K562 (cell line): ENCODE measurements at regions not wholly inside any gene's neighbourhood (a gene's known extent, or its start where the extent isn't known, plus 50 kb on each side); places are given as distances from the start of the nearest gene placed in this dataset.

Experiments
- ATAC-seq: fragments of 200-7000 bp; cut with Tn5 transposase; 3 replicates; pipeline ENCODE4 v1.9.1; 2020; ENCODE audit warnings: moderate library complexity
- BruUV-seq: library from RNA; stranded (reverse); fragments of 400-500 nt; replicated peaks from 2 replicates; lab custom pipeline; 2021; lab: Mats Ljungman, UMichigan
- CTCF ChIA-PET: fragments of 300-600 bp; formaldehyde crosslinking; extraction: SDS; loops from one replicate; lab custom pipeline; 2021; ENCODE audit warnings: low intra/inter-chr PET ratio; lab: Yijun Ruan, JAX
- POLR2A ChIA-PET: fragments of 300-600, 350-650 bp; sonication (Branson Sonifier 250); formaldehyde crosslinking; extraction: SDS; loops from one replicate; lab custom pipeline; 2021; ENCODE audit warnings: antibody characterized with exemption, inconsistent platforms; lab: Yijun Ruan, JAX
- DNase-seq, 4 experiments: peaks; one replicate each; pipeline versions ENCODE4 v3.0.0 to v3.0.0-alpha.2; 2011 to 2018; ENCODE audit warnings: low spot score in 3 of 4, mixed read lengths in 3 of 4; ENCODE audit errors: extremely low read depth in 1 of 4
- FAIRE-seq: peaks from 2 replicates; lab custom pipeline; 2011; peaks lifted over from hg19 to GRCh38; lab: Jason Lieb, UNC
- H2AFZ ChIP-seq: 2 replicates; pipeline ENCODE4 v1.6.0; 2011; ENCODE audit warnings: low read depth, low read length, control low read depth, inconsistent platforms
- H3K27ac ChIP-seq: fragments of 200-600 bp; 3 replicates; pipeline ENCODE4 v1.8.0; 2011; ENCODE audit warnings: low read depth, mild to moderate bottlenecking, control low read depth, inconsistent platforms, low read length, moderate library complexity, mixed read lengths; ENCODE audit errors: extremely low read depth
- H3K27me3 ChIP-seq, 2 experiments: fragments of 300-600 bp in 1 of 2; 2 replicates in 1 of 2; 3 replicates in 1 of 2; pipeline versions ENCODE4 v1.6.0 to v1.8.0; 2011; ENCODE audit warnings: inconsistent platforms in 2 of 2, low read length in 2 of 2, mild to moderate bottlenecking in 1 of 2, mixed read lengths in 1 of 2, moderate library complexity in 1 of 2; ENCODE audit not compliant: control insufficient read depth in 2 of 2, insufficient read depth in 2 of 2
- H3K36me3 ChIP-seq: fragments of 300-600 bp; 3 replicates; pipeline ENCODE4 v1.8.0; 2011; ENCODE audit warnings: mild to moderate bottlenecking, low read length, inconsistent platforms; ENCODE audit not compliant: control insufficient read depth, insufficient read depth
- H3K4me1 ChIP-seq, 2 experiments: fragments of 200-600 bp in 1 of 2; replicated peaks in 1 of 2; 2 replicates in 1 of 2; 3 replicates in 1 of 2; pipeline versions ENCODE4 v1.5.1 to v1.8.0; 2011; ENCODE audit warnings: inconsistent platforms in 2 of 2, low read length in 2 of 2, mild to moderate bottlenecking in 1 of 2, mixed read lengths in 1 of 2, moderate library complexity in 1 of 2; ENCODE audit not compliant: control insufficient read depth in 2 of 2, insufficient read depth in 2 of 2
- H3K4me2 ChIP-seq: 2 replicates; pipeline ENCODE4 v1.6.1; 2011; ENCODE audit warnings: low read length, control low read depth, inconsistent platforms, mixed read lengths; ENCODE audit not compliant: insufficient read depth
- H3K4me3 ChIP-seq: fragments of 200-600 bp; sonication (generic), shearing (Covaris generic); 2 replicates; pipeline ENCODE4 v1.5.1; 2016; ENCODE audit warnings: control low read depth, inconsistent platforms
- H3K79me2 ChIP-seq: fragments of 200-600 bp; 3 replicates; pipeline ENCODE4 v1.8.0; 2011; ENCODE audit warnings: low read length, inconsistent platforms; ENCODE audit not compliant: control insufficient read depth, insufficient read depth
- H3K9ac ChIP-seq, 2 experiments: 2 replicates each; pipeline versions ENCODE4 v1.6.0 to v1.6.1; 2011; ENCODE audit warnings: low read depth in 2 of 2, low read length in 2 of 2, control low read depth in 1 of 2, inconsistent platforms in 1 of 2, mild to moderate bottlenecking in 1 of 2, mixed read lengths in 1 of 2; ENCODE audit not compliant: insufficient read depth in 1 of 2
- H3K9me1 ChIP-seq: one replicate; pipeline ENCODE4 v1.6.0; 2011; ENCODE audit warnings: inconsistent platforms, mild to moderate bottlenecking, low read length, moderate library complexity; ENCODE audit not compliant: control insufficient read depth, insufficient read depth
- H3K9me3 ChIP-seq: replicated peaks from 2 replicates; pipeline ENCODE4 v1.5.1; 2011; ENCODE audit warnings: low read depth, low read length, inconsistent platforms; ENCODE audit not compliant: control insufficient read depth, insufficient read depth
- H4K20me1 ChIP-seq: replicated peaks from 2 replicates; pipeline ENCODE4 v1.6.1; 2011; ENCODE audit warnings: low read length, inconsistent platforms, mixed read lengths; ENCODE audit not compliant: control insufficient read depth, insufficient read depth
- AFF4 ChIP-seq: sonication (generic); formaldehyde crosslinking; IDR thresholded peaks from 2 replicates; pipeline ENCODE4 v1.8.0; 2023; ENCODE audit warnings: mild to moderate bottlenecking, missing genetic modification reagents
- GTF3C2 ChIP-seq: IDR thresholded peaks from 3 replicates; pipeline ENCODE4 v1.6.1; 2011; ENCODE audit warnings: borderline replicate concordance, mild to moderate bottlenecking, moderate library complexity; ENCODE audit not compliant: insufficient read length; ENCODE audit errors: extremely low read depth
- MXI1 ChIP-seq: IDR thresholded peaks from 2 replicates; pipeline ENCODE4 v1.6.1; 2011; ENCODE audit warnings: low read depth, mild to moderate bottlenecking, improper control_type of control experiment, low read length
- MYNN ChIP-seq, 2 experiments: sonication (generic); formaldehyde crosslinking in 1 of 2; IDR thresholded peaks; 2 replicates each; pipeline versions ENCODE4 v1.5.0 to v1.6.1; 2016 to 2020; ENCODE audit warnings: antibody characterized with exemption in 1 of 2, missing genetic modification reagents in 1 of 2
- NR1H2 ChIP-seq: sonication (generic); formaldehyde crosslinking; IDR thresholded peaks from 2 replicates; pipeline ENCODE4 v1.4.0; 2020; ENCODE audit warnings: mild to moderate bottlenecking, missing genetic modification reagents
- RBM34 ChIP-seq: fragments of 200-400 bp; formaldehyde crosslinking; IDR thresholded peaks from 2 replicates; pipeline ENCODE4 v1.6.1; 2018; ENCODE audit warnings: low read length, borderline replicate concordance; ENCODE audit not compliant: insufficient read depth
- SMARCE1 ChIP-seq: fragments of 450-650 bp; IDR thresholded peaks from 2 replicates; pipeline ENCODE4 v1.7.1; 2016; ENCODE audit warnings: mild to moderate bottlenecking
- THRB ChIP-seq: fragments of 450-650 bp; formaldehyde crosslinking; conservative IDR thresholded peaks from 2 replicates; pipeline ENCODE4 v1.4.0; 2022; ENCODE audit warnings: mild to moderate bottlenecking, missing genetic modification characterization
- ZNF274 ChIP-seq: IDR thresholded peaks from 2 replicates; pipeline ENCODE4 v1.6.1; 2011; ENCODE audit warnings: low read depth, mild to moderate bottlenecking, low read length, moderate library complexity, borderline replicate concordance
- ZNF57 ChIP-seq: fragments of 450-650 bp; formaldehyde crosslinking; IDR thresholded peaks from 2 replicates; pipeline ENCODE4 v1.4.0; 2020; ENCODE audit warnings: mild to moderate bottlenecking, moderate library complexity
- ZNF639 ChIP-seq, 2 experiments: fragments of 200-800 bp in 1 of 2; sonication (Bioruptor generic) in 1 of 2; sonication (generic) in 1 of 2; formaldehyde crosslinking in 1 of 2; IDR thresholded peaks in 1 of 2; conservative IDR thresholded peaks in 1 of 2; 2 replicates each; pipeline versions ENCODE4 v1.5.0 to v1.6.1; 2016 to 2020; ENCODE audit warnings: missing compliant biosample characterization in 1 of 2, missing genetic modification characterization in 1 of 2, missing genetic modification reagents in 1 of 2
- ZSCAN32 ChIP-seq: fragments of 450-650 bp; formaldehyde crosslinking; IDR thresholded peaks from 2 replicates; pipeline ENCODE4 v1.4.0; 2020; ENCODE audit warnings: mild to moderate bottlenecking, moderate library complexity
- WGBS: fragments of 100-300 bp; shearing (Covaris generic); methylation state at CpG from one replicate; pipeline ENCODE4 v1.1.6; 2016; ENCODE audit warnings: low coverage, mixed read lengths; ENCODE audit not compliant: insufficient coverage; ENCODE audit errors: missing lambda C conversion rate; 5-methylcytosine and 5-hydroxymethylcytosine counted together
- in situ Hi-C: fragments of 300-500 bp; cut with MboI; formaldehyde crosslinking; loops from 4 replicates; pipeline ENCODE4 v1.15.0; 2018; ENCODE audit warnings: inconsistent platforms, mixed read lengths
- intact Hi-C: fragments of 100-400 bp; cut with micrococcal nuclease; formaldehyde crosslinking; loops from 2 replicates; pipeline ENCODE4 v1.14.2; 2022

- no peaks in the 10 kb centered on the region for H3K9me1 ChIP-seq
- peaks cover 5% of the 10 kb centered on the region; the same call in 1 of the 2 replicates for H4K20me1 ChIP-seq
- H3K9ac ChIP-seq = no peak overlapping the region
- in situ Hi-C loops (no loop called here), intact Hi-C loops (no loop called here)
- no peak overlapping the region for H3K4me2 ChIP-seq
- H3K4me1 ChIP-seq = no peaks in the 10 kb centered on the region
- ATAC-seq (no peak), DNase-seq (no peak), FAIRE-seq (no peak)
- no peaks in the 10 kb centered on the region for H3K36me3 ChIP-seq
- H3K27me3 ChIP-seq = peaks cover 0 to 9% of the 10 kb centered on the region in 2 experiments; a peak in 1 of 5 replicates
- no peak overlapping the region for H3K4me3 ChIP-seq
- H2AFZ ChIP-seq = no peak overlapping the region
- WGBS = 0% methylated on average over 1 of the region's 1 CpG
- ChIA-PET CTCF (no interaction called here), POLR2A (interaction anchor here (0.6 kb wide), 1 partner anchor 11 kb away, joined by 3 read pairs; no protein-coding TSS in a partner anchor)
- H3K27ac ChIP-seq = no peak overlapping the region
- no TSS peak for BruUV-seq
- H3K79me2 ChIP-seq = no peaks in the 10 kb centered on the region
- no peaks in the 10 kb centered on the region for H3K9me3 ChIP-seq
- no peak for TF ChIP-seq THRB (CRISPR knock-in tag)
- TF ChIP-seq NR1H2 = no peak
- TF ChIP-seq ZNF274 = no peak
- no peak for TF ChIP-seq MYNN (IDR thresholded peaks at IDR 0.05)
- TF ChIP-seq MYNN (CRISPR knock-in tag; IDR thresholded peaks at IDR 0.05) = no peak
- TF ChIP-seq RBM34 = no peak
- TF ChIP-seq ZSCAN32 (CRISPR knock-in tag) = no peak
- TF ChIP-seq AFF4 (CRISPR knock-in tag) = no peak
- no peak for TF ChIP-seq GTF3C2
- TF ChIP-seq SMARCE1 = no peak
- TF ChIP-seq ZNF57 (CRISPR knock-in tag) = no peak
- TF ChIP-seq ZNF639 (CRISPR knock-in tag; conservative IDR thresholded peaks at IDR 0.05 in 1 of 2, IDR thresholded peaks at IDR 0.05 in 1 of 2) = no peak
- TF ChIP-seq MXI1 = no peak
These were observed 192.7 kb upstream of the PMEPA1 start for GRCh38 chr20:57902473-57902872.
